ENCODE measurements at regions not wholly inside any gene's neighbourhood (a gene's known extent, or its start where the extent isn't known, plus 50 kb on each side); places are given as distances from the start of the nearest gene placed in this dataset.

- no peaks in the 10 kb centered on the region for H3K4me1 Mint-ChIP-seq
- H3K9me3 Mint-ChIP-seq: peaks cover 8 to 12% of the 10 kb centered on the region in 2 donors
- no peaks in the 10 kb centered on the region for H3K36me3 Mint-ChIP-seq
- no peak overlapping the region for H3K27ac Mint-ChIP-seq
- no peaks in the 10 kb centered on the region for H3K9me3 ChIP-seq (ENCODE audit: control insufficient read depth, insufficient read depth, low read length)
- no peak overlapping the region for H3K27ac ChIP-seq (ENCODE audit: low read length)
- DNase-seq (no peak), ATAC-seq (no peak)
- H3K27me3 ChIP-seq (ENCODE audit: control insufficient read depth, insufficient read depth, low read length): no peaks in the 10 kb centered on the region
- H3K4me3 ChIP-seq (ENCODE audit: low read length): no peak overlapping the region
- H3K27me3 Mint-ChIP-seq (ENCODE audit: low read depth in 2 of 2): no peaks in the 10 kb centered on the region
- H3K36me3 ChIP-seq (ENCODE audit: control insufficient read depth, insufficient read depth, low read length): no peaks in the 10 kb centered on the region
- TF ChIP-seq CTCF (IDR thresholded peaks at IDR 0.05): no peak
- 86% methylated on average over 2 of the region's 2 CpGs for WGBS (ENCODE audit: insufficient coverage)
- no peak overlapping the region for H3K4me3 Mint-ChIP-seq
- no peaks in the 10 kb centered on the region for H3K4me1 ChIP-seq (ENCODE audit: control insufficient read depth, insufficient read depth, low read length)
- intact Hi-C loops (cut with micrococcal nuclease): no loop called here
These were observed 1071.8 kb downstream of the MAT2B start for GRCh38 chr5:164577201-164577600.

GRCh38 chr5:164577742-164578141 lies 1072.3 kb downstream of the MAT2B start:
- H3K27me3 Mint-ChIP-seq (ENCODE audit: low read depth in 2 of 2): no peaks in the 10 kb centered on the region
- no peak for TF ChIP-seq CTCF (IDR thresholded peaks at IDR 0.05)
- no peaks in the 10 kb centered on the region for H3K9me3 ChIP-seq (ENCODE audit: control insufficient read depth, insufficient read depth, low read length)
- H3K36me3 Mint-ChIP-seq: no peaks in the 10 kb centered on the region
- no peak overlapping the region for H3K27ac Mint-ChIP-seq
- H3K9me3 Mint-ChIP-seq: peaks cover 8 to 12% of the 10 kb centered on the region in 2 donors
- H3K27ac ChIP-seq (ENCODE audit: low read length): no peak overlapping the region
- no peak for ATAC-seq
- no peaks in the 10 kb centered on the region for H3K4me1 Mint-ChIP-seq
- WGBS (ENCODE audit: insufficient coverage): 67% methylated on average over 2 of the region's 2 CpGs
- intact Hi-C loops (cut with micrococcal nuclease): no loop called here
- H3K4me1 ChIP-seq (ENCODE audit: control insufficient read depth, insufficient read depth, low read length): no peaks in the 10 kb centered on the region
- no peaks in the 10 kb centered on the region for H3K27me3 ChIP-seq (ENCODE audit: control insufficient read depth, insufficient read depth, low read length)
- DNase-seq: no peak
- no peak overlapping the region for H3K4me3 ChIP-seq (ENCODE audit: low read length)
- H3K4me3 Mint-ChIP-seq: no peak overlapping the region
- no peaks in the 10 kb centered on the region for H3K36me3 ChIP-seq (ENCODE audit: control insufficient read depth, insufficient read depth, low read length)

GRCh38 chr5:164578401-164578800 lies 1073.0 kb downstream of the MAT2B start:
- H3K27ac ChIP-seq (ENCODE audit: low read length): no peak overlapping the region
- Mint-ChIP-seq H3K27me3 (ENCODE audit: low read depth in 2 of 2) (no peaks in the 10 kb centered on the region), H3K27ac (no peak overlapping the region), H3K4me3 (no peak overlapping the region), H3K4me1 (no peaks in the 10 kb centered on the region), H3K36me3 (no peaks in the 10 kb centered on the region), H3K9me3 (peaks cover 8 to 12% of the 10 kb centered on the region in 2 donors)
- no peak overlapping the region for H3K4me3 ChIP-seq (ENCODE audit: low read length)
- H3K27me3 ChIP-seq (ENCODE audit: control insufficient read depth, insufficient read depth, low read length): no peaks in the 10 kb centered on the region
- DNase-seq: no peak
- intact Hi-C loops (cut with micrococcal nuclease): no loop called here
- H3K36me3 ChIP-seq (ENCODE audit: control insufficient read depth, insufficient read depth, low read length): no peaks in the 10 kb centered on the region
- H3K9me3 ChIP-seq (ENCODE audit: control insufficient read depth, insufficient read depth, low read length): no peaks in the 10 kb centered on the region
- no peaks in the 10 kb centered on the region for H3K4me1 ChIP-seq (ENCODE audit: control insufficient read depth, insufficient read depth, low read length)
- 89% methylated on average over 4 of the region's 5 CpGs for WGBS (ENCODE audit: insufficient coverage)
- no peak for ATAC-seq
- no peak for TF ChIP-seq CTCF (IDR thresholded peaks at IDR 0.05)

- Histone ChIP-seq H3K4me3 (ENCODE audit: low read length) (no peak overlapping the region), H3K27me3 (ENCODE audit: control insufficient read depth, insufficient read depth, low read length) (no peaks in the 10 kb centered on the region), H3K9me3 (ENCODE audit: control insufficient read depth, insufficient read depth, low read length) (no peaks in the 10 kb centered on the region), H3K36me3 (ENCODE audit: control insufficient read depth, insufficient read depth, low read length) (no peaks in the 10 kb centered on the region), H3K27ac (ENCODE audit: low read length) (no peak overlapping the region), H3K4me1 (ENCODE audit: control insufficient read depth, insufficient read depth, low read length) (no peaks in the 10 kb centered on the region)
- ATAC-seq (no peak), DNase-seq (no peak)
- H3K4me3 Mint-ChIP-seq: no peak overlapping the region
- H3K9me3 Mint-ChIP-seq: peaks cover 6 to 9% of the 10 kb centered on the region in 2 donors
- H3K36me3 Mint-ChIP-seq: no peaks in the 10 kb centered on the region
- 69% methylated on average over 2 of the region's 2 CpGs for WGBS (ENCODE audit: insufficient coverage)
- intact Hi-C loops (cut with micrococcal nuclease): no loop called here
- no peaks in the 10 kb centered on the region for H3K4me1 Mint-ChIP-seq
- TF ChIP-seq CTCF (IDR thresholded peaks at IDR 0.05): no peak
- no peak overlapping the region for H3K27ac Mint-ChIP-seq
- H3K27me3 Mint-ChIP-seq (ENCODE audit: low read depth in 2 of 2): no peaks in the 10 kb centered on the region
These were observed 1073.5 kb downstream of the MAT2B start for GRCh38 chr5:164578911-164579310.

Data from natural killer cell (primary cell).